ENCODE measurements at regions not wholly inside any gene's neighbourhood (a gene's known extent, or its start where the extent isn't known, plus 50 kb on each side); places are given as distances from the start of the nearest gene placed in this dataset.

DNA sequence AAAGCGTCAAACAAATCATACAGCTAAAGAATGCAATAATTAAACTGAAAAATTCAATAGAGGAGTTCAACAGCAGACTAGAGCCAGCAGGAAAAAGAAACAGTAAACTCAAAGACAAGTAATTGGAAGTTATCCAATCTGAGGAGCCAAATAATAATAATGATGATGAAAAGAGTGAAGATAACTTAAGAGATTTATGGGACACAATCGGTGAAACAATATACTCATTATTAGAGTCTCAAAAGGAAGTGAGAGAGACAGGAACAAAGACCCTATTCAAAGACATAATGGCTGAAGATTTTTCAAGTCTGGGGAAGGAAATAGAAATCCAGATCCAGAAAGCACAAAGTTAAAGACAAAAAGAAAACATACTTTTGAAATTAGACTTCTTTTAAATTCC is 263.9 kb upstream of the NR4A3 start:
- H3K9ac ChIP-seq = no peak overlapping the region
- H3K36me3 ChIP-seq (replicated peaks in 1 of 2; ENCODE audit: control insufficient read depth in 1 of 2, insufficient read depth in 2 of 2, low read length in 1 of 2) = no peaks in the 10 kb centered on the region
- H3K4me2 ChIP-seq = no peak overlapping the region
- no peaks in the 10 kb centered on the region for H3F3A ChIP-seq (replicated peaks; ENCODE audit: insufficient read depth)
- no peak overlapping the region for H3K4me3 ChIP-seq (ENCODE audit: low read depth in 2 of 2, low read length in 1 of 2)
- no peaks in the 10 kb centered on the region for H3K79me2 ChIP-seq (ENCODE audit: insufficient read depth)
- WGBS (ENCODE audit: low lambda C conversion rate) = 46% methylated on average over 2 of the region's 2 CpGs
- CTCF ChIA-PET = interaction anchor here (1.5 to 1.6 kb wide), 2 partner anchors 15 to 18 kb away, joined by 4 to 7 read pairs; no protein-coding TSS in a partner anchor
- POLR2A ChIA-PET = interaction anchor here (0.7 kb wide), 1 partner anchor 34 kb away, joined by 3 read pairs; no protein-coding TSS in a partner anchor
- no peak overlapping the region for H2AFZ ChIP-seq (ENCODE audit: low read depth)
- no peaks in the 10 kb centered on the region for H3K9me2 ChIP-seq
- H3K9me3 ChIP-seq = no peaks in the 10 kb centered on the region
- no peak for DNase-seq
- H4K20me1 ChIP-seq (ENCODE audit: insufficient read depth) = no peaks in the 10 kb centered on the region
- no peaks in the 10 kb centered on the region for H3K4me1 ChIP-seq (ENCODE audit: control insufficient read depth in 1 of 2, insufficient read depth in 2 of 2, low read depth in 1 of 2, low read length in 1 of 2)
- no peak overlapping the region for H3K27ac ChIP-seq (ENCODE audit: low read depth in 2 of 2, low read length in 1 of 2)
- no peaks in the 10 kb centered on the region for H3K27me3 ChIP-seq (ENCODE audit: insufficient read depth)
- TF ChIP-seq NRF1 (IDR thresholded peaks at IDR 0.05; ENCODE audit: low read depth, low read length) (no peak), SMC3 (IDR thresholded peaks at IDR 0.05; ENCODE audit: low read depth, low read length) (no peak), FOXJ3 (CRISPR knock-in tag; IDR thresholded peaks at IDR 0.05) (no peak), RCOR1 (IDR thresholded peaks at IDR 0.05; ENCODE audit: low read length) (no peak), ELF1 (IDR thresholded peaks at IDR 0.05) (no peak), CHD2 (IDR thresholded peaks at IDR 0.05; ENCODE audit: low read length, partially characterized antibody) (no peak), TEAD4 (IDR thresholded peaks at IDR 0.05; ENCODE audit: borderline replicate concordance, insufficient read depth) (no peak), EP300 (IDR thresholded peaks at IDR 0.05; ENCODE audit: borderline replicate concordance in 1 of 2, low read depth in 1 of 2, low read length in 1 of 2) (no peak), FOSL2 (IDR thresholded peaks at IDR 0.05; ENCODE audit: borderline replicate concordance, low read depth) (no peak), RXRA (IDR thresholded peaks at IDR 0.05; ENCODE audit: borderline replicate concordance, low read depth) (no peak)
- TF ChIP-seq, protein P1, sequence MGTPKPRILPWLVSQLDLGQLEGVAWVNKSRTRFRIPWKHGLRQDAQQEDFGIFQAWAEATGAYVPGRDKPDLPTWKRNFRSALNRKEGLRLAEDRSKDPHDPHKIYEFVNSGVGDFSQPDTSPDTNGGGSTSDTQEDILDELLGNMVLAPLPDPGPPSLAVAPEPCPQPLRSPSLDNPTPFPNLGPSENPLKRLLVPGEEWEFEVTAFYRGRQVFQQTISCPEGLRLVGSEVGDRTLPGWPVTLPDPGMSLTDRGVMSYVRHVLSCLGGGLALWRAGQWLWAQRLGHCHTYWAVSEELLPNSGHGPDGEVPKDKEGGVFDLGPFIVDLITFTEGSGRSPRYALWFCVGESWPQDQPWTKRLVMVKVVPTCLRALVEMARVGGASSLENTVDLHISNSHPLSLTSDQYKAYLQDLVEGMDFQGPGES (IDR thresholded peaks at IDR 0.05; ENCODE audit: low read depth, low read length) = no peak

DNA sequence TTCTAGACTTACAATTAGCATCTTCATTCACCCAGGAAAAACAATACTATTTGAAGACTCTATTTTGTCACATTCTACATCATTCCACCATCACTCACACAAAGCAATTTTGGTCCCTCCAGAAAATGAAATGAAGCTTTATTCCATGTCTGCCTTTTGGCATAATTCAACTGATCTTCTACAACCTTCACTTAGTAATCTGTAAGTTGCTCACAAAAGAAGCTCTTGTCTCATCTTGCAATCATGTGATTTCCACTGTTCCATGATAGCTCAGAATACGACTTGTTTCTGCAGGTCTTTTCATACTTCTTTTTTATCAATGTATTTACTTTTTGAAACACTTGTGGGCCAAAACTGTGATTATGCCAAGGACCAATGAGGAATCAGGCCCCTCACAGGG is 261.9 kb upstream of the NR4A3 start:
- 54% methylated on average over 1 of the region's 1 CpG for WGBS (ENCODE audit: low lambda C conversion rate)
- no peak overlapping the region for H2AFZ ChIP-seq (ENCODE audit: low read depth)

More for the DNA sequence above, 261.9 kb upstream of the NR4A3 start:
- Histone ChIP-seq H3K4me3 (ENCODE audit: low read depth in 2 of 2, low read length in 1 of 2) (no peak overlapping the region), H3K27me3 (ENCODE audit: insufficient read depth) (no peaks in the 10 kb centered on the region), H3K4me2 (no peak overlapping the region), H3K79me2 (ENCODE audit: insufficient read depth) (no peaks in the 10 kb centered on the region), H3K9me3 (no peaks in the 10 kb centered on the region), H3K9ac (no peak overlapping the region), H4K20me1 (ENCODE audit: insufficient read depth) (no peaks in the 10 kb centered on the region), H3F3A (replicated peaks; ENCODE audit: insufficient read depth) (no peaks in the 10 kb centered on the region), H3K36me3 (replicated peaks in 1 of 2; ENCODE audit: control insufficient read depth in 1 of 2, insufficient read depth in 2 of 2, low read length in 1 of 2) (no peaks in the 10 kb centered on the region), H3K9me2 (no peaks in the 10 kb centered on the region), H3K27ac (ENCODE audit: low read depth in 2 of 2, low read length in 1 of 2) (no peak overlapping the region), H3K4me1 (ENCODE audit: control insufficient read depth in 1 of 2, insufficient read depth in 2 of 2, low read depth in 1 of 2, low read length in 1 of 2) (no peaks in the 10 kb centered on the region)
- CTCF ChIA-PET = no interaction called here
- DNase-seq = no peak
- POLR2A ChIA-PET = no interaction called here
- no peak for TF ChIP-seq ZBTB33 (IDR thresholded peaks at IDR 0.05; ENCODE audit: borderline replicate concordance, low read depth)
- no peak for TF ChIP-seq FOSL2 (IDR thresholded peaks at IDR 0.05; ENCODE audit: borderline replicate concordance, low read depth)
- TF ChIP-seq GABPA (IDR thresholded peaks at IDR 0.05; ENCODE audit: low read depth) = no peak
- no peak for TF ChIP-seq CHD2 (IDR thresholded peaks at IDR 0.05; ENCODE audit: low read length, partially characterized antibody)
- no peak for TF ChIP-seq NFIC (IDR thresholded peaks at IDR 0.05; ENCODE audit: borderline replicate concordance)
- TF ChIP-seq TCF12 (IDR thresholded peaks at IDR 0.05) = no peak
- no peak for TF ChIP-seq TAF1 (IDR thresholded peaks at IDR 0.05; ENCODE audit: borderline replicate concordance, low read depth, low read length)
- TF ChIP-seq SIN3A (IDR thresholded peaks at IDR 0.05; ENCODE audit: borderline replicate concordance, low read depth, low read length) = no peak
- no peak for TF ChIP-seq GATA2 (CRISPR knock-in tag; IDR thresholded peaks at IDR 0.05)
- TF ChIP-seq, protein P2, sequence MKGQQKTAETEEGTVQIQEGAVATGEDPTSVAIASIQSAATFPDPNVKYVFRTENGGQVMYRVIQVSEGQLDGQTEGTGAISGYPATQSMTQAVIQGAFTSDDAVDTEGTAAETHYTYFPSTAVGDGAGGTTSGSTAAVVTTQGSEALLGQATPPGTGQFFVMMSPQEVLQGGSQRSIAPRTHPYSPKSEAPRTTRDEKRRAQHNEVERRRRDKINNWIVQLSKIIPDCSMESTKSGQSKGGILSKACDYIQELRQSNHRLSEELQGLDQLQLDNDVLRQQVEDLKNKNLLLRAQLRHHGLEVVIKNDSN (IDR thresholded peaks at IDR 0.05; ENCODE audit: borderline replicate concordance, low read depth) = no peak
- TF ChIP-seq RCOR1 (IDR thresholded peaks at IDR 0.05; ENCODE audit: low read length) = no peak
- TF ChIP-seq, protein P3, sequence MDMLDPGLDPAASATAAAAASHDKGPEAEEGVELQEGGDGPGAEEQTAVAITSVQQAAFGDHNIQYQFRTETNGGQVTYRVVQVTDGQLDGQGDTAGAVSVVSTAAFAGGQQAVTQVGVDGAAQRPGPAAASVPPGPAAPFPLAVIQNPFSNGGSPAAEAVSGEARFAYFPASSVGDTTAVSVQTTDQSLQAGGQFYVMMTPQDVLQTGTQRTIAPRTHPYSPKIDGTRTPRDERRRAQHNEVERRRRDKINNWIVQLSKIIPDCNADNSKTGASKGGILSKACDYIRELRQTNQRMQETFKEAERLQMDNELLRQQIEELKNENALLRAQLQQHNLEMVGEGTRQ (IDR thresholded peaks at IDR 0.05; ENCODE audit: borderline replicate concordance, low read depth, low read length) = no peak
- TF ChIP-seq, protein P4, sequence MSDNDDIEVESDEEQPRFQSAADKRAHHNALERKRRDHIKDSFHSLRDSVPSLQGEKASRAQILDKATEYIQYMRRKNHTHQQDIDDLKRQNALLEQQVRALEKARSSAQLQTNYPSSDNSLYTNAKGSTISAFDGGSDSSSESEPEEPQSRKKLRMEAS (IDR thresholded peaks at IDR 0.05; ENCODE audit: low read depth) = no peak
- no peak for TF ChIP-seq YY1 (IDR thresholded peaks at IDR 0.05; ENCODE audit: low read depth)
